ENCODE measurements at regions not wholly inside any gene's neighbourhood (a gene's known extent, or its start where the extent isn't known, plus 50 kb on each side); places are given as distances from the start of the nearest gene placed in this dataset.

- H3K9me3 Mint-ChIP-seq (ENCODE audit: unreplicated experiment): no peaks in the 10 kb centered on the region
- no peak overlapping the region for H3K27ac Mint-ChIP-seq (ENCODE audit: low read depth, unreplicated experiment)
- no TSS peak for BruUV-seq (replicated peaks)
- no peaks in the 10 kb centered on the region for H3K4me1 Mint-ChIP-seq (ENCODE audit: insufficient read depth, unreplicated experiment)
- no peak for TF ChIP-seq CTCF (IDR thresholded peaks at IDR 0.05; ENCODE audit: unreplicated experiment)
- intact Hi-C loops (cut with micrococcal nuclease): no loop called here
- ChIA-PET POLR2A (no interaction called here), CTCF (no interaction called here)
- H3K4me3 Mint-ChIP-seq (ENCODE audit: unreplicated experiment): no peak overlapping the region
- no peak for DNase-seq (ENCODE audit: unreplicated experiment)
- no peaks in the 10 kb centered on the region for H3K27me3 Mint-ChIP-seq (ENCODE audit: insufficient read depth, unreplicated experiment)
- H3K36me3 Mint-ChIP-seq (ENCODE audit: insufficient read depth, unreplicated experiment): no peaks in the 10 kb centered on the region
These were observed 158.6 kb upstream of the NUDT12 start for GRCh38 chr5:103721183-103721582.

- Mint-ChIP-seq H3K4me1 (ENCODE audit: insufficient read depth, unreplicated experiment) (no peaks in the 10 kb centered on the region), H3K4me3 (ENCODE audit: unreplicated experiment) (no peak overlapping the region), H3K27ac (ENCODE audit: low read depth, unreplicated experiment) (no peak overlapping the region), H3K9me3 (ENCODE audit: unreplicated experiment) (no peaks in the 10 kb centered on the region), H3K27me3 (ENCODE audit: insufficient read depth, unreplicated experiment) (no peaks in the 10 kb centered on the region), H3K36me3 (ENCODE audit: insufficient read depth, unreplicated experiment) (no peaks in the 10 kb centered on the region)
- DNase-seq (ENCODE audit: unreplicated experiment): no peak
- ChIA-PET CTCF (no interaction called here), POLR2A (no interaction called here)
- intact Hi-C loops (cut with micrococcal nuclease): no loop called here
- no peak for TF ChIP-seq CTCF (IDR thresholded peaks at IDR 0.05; ENCODE audit: unreplicated experiment)
- no TSS peak for BruUV-seq (replicated peaks)
These were observed 155.5 kb upstream of the NUDT12 start for GRCh38 chr5:103718108-103718507.

GRCh38 chr5:103708601-103709000 lies 146.0 kb upstream of the NUDT12 start:
- intact Hi-C loops (cut with micrococcal nuclease): no loop called here
- no peaks in the 10 kb centered on the region for H3K9me3 Mint-ChIP-seq (ENCODE audit: unreplicated experiment)
- no peaks in the 10 kb centered on the region for H3K27me3 Mint-ChIP-seq (ENCODE audit: insufficient read depth, unreplicated experiment)
- POLR2A ChIA-PET: no interaction called here
- H3K27ac Mint-ChIP-seq (ENCODE audit: low read depth, unreplicated experiment): no peak overlapping the region
- H3K4me1 Mint-ChIP-seq (ENCODE audit: insufficient read depth, unreplicated experiment): no peaks in the 10 kb centered on the region
- CTCF ChIA-PET: no interaction called here
- H3K36me3 Mint-ChIP-seq (ENCODE audit: insufficient read depth, unreplicated experiment): no peaks in the 10 kb centered on the region
- H3K4me3 Mint-ChIP-seq (ENCODE audit: unreplicated experiment): no peak overlapping the region
- DNase-seq (ENCODE audit: unreplicated experiment): no peak
- no TSS peak for BruUV-seq (replicated peaks)
- no peak for TF ChIP-seq CTCF (IDR thresholded peaks at IDR 0.05; ENCODE audit: unreplicated experiment)

- CTCF ChIA-PET: no interaction called here
- no peak overlapping the region for H3K27ac Mint-ChIP-seq (ENCODE audit: low read depth, unreplicated experiment)
- no peak for DNase-seq (ENCODE audit: unreplicated experiment)
- H3K36me3 Mint-ChIP-seq (ENCODE audit: insufficient read depth, unreplicated experiment): no peaks in the 10 kb centered on the region
- H3K4me1 Mint-ChIP-seq (ENCODE audit: insufficient read depth, unreplicated experiment): no peaks in the 10 kb centered on the region
- TF ChIP-seq CTCF (IDR thresholded peaks at IDR 0.05; ENCODE audit: unreplicated experiment): no peak
- intact Hi-C loops (cut with micrococcal nuclease): no loop called here
- no peaks in the 10 kb centered on the region for H3K9me3 Mint-ChIP-seq (ENCODE audit: unreplicated experiment)
- H3K4me3 Mint-ChIP-seq (ENCODE audit: unreplicated experiment): no peak overlapping the region
- H3K27me3 Mint-ChIP-seq (ENCODE audit: insufficient read depth, unreplicated experiment): no peaks in the 10 kb centered on the region
- POLR2A ChIA-PET: no interaction called here
- BruUV-seq (replicated peaks): no TSS peak
These were observed 144.5 kb upstream of the NUDT12 start for GRCh38 chr5:103706939-103707682.

Data from MCF 10A (cell line).